ENCODE measurements at regions not wholly inside any gene's neighbourhood (a gene's known extent, or its start where the extent isn't known, plus 50 kb on each side); places are given as distances from the start of the nearest gene placed in this dataset.

- no peaks in the 10 kb centered on the region for H3K36me3 ChIP-seq
- no peak overlapping the region for H3K4me3 ChIP-seq
- DNase-seq (no peak), ATAC-seq (ENCODE audit: low FRiP score in 2 of 2) (no peak)
- no peaks in the 10 kb centered on the region for H3K4me1 ChIP-seq
- no peaks in the 10 kb centered on the region for H3K27me3 ChIP-seq
- TF ChIP-seq POLR2A (IDR thresholded peaks at IDR 0.05), result no peak
- no peak for TF ChIP-seq POLR2AphosphoS5 (IDR thresholded peaks at IDR 0.05)
- TF ChIP-seq CTCF (IDR thresholded peaks at IDR 0.05), result no peak
- H3K27ac ChIP-seq, result no peak overlapping the region
- WGBS, 2 donors, result 77 to 80% methylated on average over 7 of the region's 7 CpGs
- H3K9me3 ChIP-seq, result no peaks in the 10 kb centered on the region
These were observed 359.3 kb downstream of the SH2D4B start for GRCh38 chr10:80896959-80897358.

DNA sequence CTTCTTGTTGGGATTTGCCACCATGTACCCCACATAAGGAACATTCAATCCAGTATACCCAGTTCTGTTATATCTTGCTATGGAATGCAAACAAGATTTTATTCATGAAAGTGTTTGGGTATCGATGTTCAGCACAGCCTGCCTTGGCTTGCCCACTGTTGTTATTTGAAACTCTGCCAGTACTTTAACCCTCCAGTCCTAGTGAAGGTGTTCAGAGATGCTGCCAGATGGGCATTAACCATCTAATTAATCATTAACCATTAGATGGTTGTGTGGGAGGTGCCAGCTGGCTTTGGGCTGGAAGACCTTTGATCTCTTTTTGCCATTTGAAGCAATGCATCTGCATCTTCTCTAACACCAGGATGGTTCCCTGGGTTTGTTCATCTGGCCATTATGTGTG lies 363.0 kb downstream of the SH2D4B start:
- ATAC-seq (ENCODE audit: low FRiP score in 2 of 2) (no peak), DNase-seq (no peak)
- Histone ChIP-seq H3K36me3 (no peaks in the 10 kb centered on the region), H3K9me3 (no peaks in the 10 kb centered on the region), H3K27me3 (no peaks in the 10 kb centered on the region), H3K27ac (no peak overlapping the region), H3K4me1 (no peaks in the 10 kb centered on the region), H3K4me3 (no peak overlapping the region)
- WGBS, 2 donors, result 74 to 80% methylated on average over 1 of the region's 1 CpG
- TF ChIP-seq POLR2AphosphoS5 (IDR thresholded peaks at IDR 0.05), result no peak
- no peak for TF ChIP-seq POLR2A (IDR thresholded peaks at IDR 0.05)
- no peak for TF ChIP-seq CTCF (IDR thresholded peaks at IDR 0.05)
- TF ChIP-seq EP300 (IDR thresholded peaks at IDR 0.05), result no peak

DNA sequence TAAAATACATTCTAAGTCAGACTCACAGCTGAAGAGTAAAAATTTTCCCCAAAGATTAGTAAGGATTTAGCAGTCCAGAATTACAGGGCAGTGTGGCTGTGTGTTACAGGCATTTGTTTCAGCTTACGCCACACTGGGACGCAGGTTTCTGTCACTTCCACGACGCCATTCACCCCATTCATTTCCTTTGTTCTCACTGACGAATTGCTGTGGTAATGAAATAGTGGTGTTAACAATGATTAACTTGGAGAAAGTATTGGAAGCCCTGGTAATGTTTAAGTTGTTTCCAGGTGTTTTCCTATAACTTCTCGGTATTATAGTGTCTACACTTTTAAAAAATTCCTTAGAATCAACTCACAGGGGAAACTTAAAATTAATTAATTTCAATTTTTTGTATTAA lies 370.9 kb downstream of the SH2D4B start:
- WGBS, 2 donors, result 43 to 47% methylated on average over 6 of the region's 6 CpGs
- Histone ChIP-seq H3K4me1 (no peaks in the 10 kb centered on the region), H3K27me3 (no peaks in the 10 kb centered on the region), H3K4me3 (no peak overlapping the region), H3K27ac (no peak overlapping the region), H3K36me3 (no peaks in the 10 kb centered on the region), H3K9me3 (no peaks in the 10 kb centered on the region)
- ATAC-seq (ENCODE audit: low FRiP score in 2 of 2) (no peak), DNase-seq (no peak)
- TF ChIP-seq POLR2AphosphoS5 (IDR thresholded peaks at IDR 0.05) (no peak), EP300 (IDR thresholded peaks at IDR 0.05) (no peak), POLR2A (IDR thresholded peaks at IDR 0.05) (no peak), CTCF (IDR thresholded peaks at IDR 0.05) (no peak)

GRCh38 chr10:80909254-80909653 lies 371.6 kb downstream of the SH2D4B start:
- 73 to 83% methylated on average over 5 of the region's 5 CpGs for WGBS, 2 donors
- H3K36me3 ChIP-seq, result no peaks in the 10 kb centered on the region
- no peaks in the 10 kb centered on the region for H3K9me3 ChIP-seq
- H3K4me3 ChIP-seq, result no peak overlapping the region
- ATAC-seq (ENCODE audit: low FRiP score in 2 of 2) (no peak), DNase-seq (no peak)
- TF ChIP-seq POLR2A (IDR thresholded peaks at IDR 0.05) (no peak), CTCF (IDR thresholded peaks at IDR 0.05) (no peak), EP300 (IDR thresholded peaks at IDR 0.05) (no peak), POLR2AphosphoS5 (IDR thresholded peaks at IDR 0.05) (no peak)
- H3K27me3 ChIP-seq, result no peaks in the 10 kb centered on the region
- H3K27ac ChIP-seq, result no peak overlapping the region
- no peaks in the 10 kb centered on the region for H3K4me1 ChIP-seq

GRCh38 chr10:80917636-80918035 lies 379.9 kb downstream of the SH2D4B start:
- ATAC-seq (ENCODE audit: low FRiP score in 2 of 2), result no peak
- WGBS, 2 donors, result 54 to 55% methylated on average over 4 to 5 of the region's 5 CpGs
- no peak for TF ChIP-seq EP300 (IDR thresholded peaks at IDR 0.05)
- TF ChIP-seq POLR2A (IDR thresholded peaks at IDR 0.05), result no peak
- TF ChIP-seq CTCF (IDR thresholded peaks at IDR 0.05), result no peak
- TF ChIP-seq POLR2AphosphoS5 (IDR thresholded peaks at IDR 0.05), result no peak

More at GRCh38 chr10:80917636-80918035, 379.9 kb downstream of the SH2D4B start:
- Histone ChIP-seq H3K4me1 (no peaks in the 10 kb centered on the region), H3K4me3 (no peak overlapping the region), H3K9me3 (no peaks in the 10 kb centered on the region), H3K27me3 (no peaks in the 10 kb centered on the region), H3K36me3 (no peaks in the 10 kb centered on the region), H3K27ac (no peak overlapping the region)
- no peak for DNase-seq
